Karpas-422 (cell line): ENCODE measurements at regions not wholly inside any gene's neighbourhood (a gene's known extent, or its start where the extent isn't known, plus 50 kb on each side); places are given as distances from the start of the nearest gene placed in this dataset.
"Not testable (repeated sequence)": the region's sequence is repeated elsewhere in the genome, so short reads cannot be mapped to it uniquely, and the experiment has no call there.

Experiments
- DNase-seq: peaks from one replicate; pipeline ENCODE4 v3.0.0-alpha.2; 2015
- H2AFZ ChIP-seq: fragments of 200-600 bp; sonication (generic); 2 replicates; pipeline ENCODE4 v1.6.1; 2014; ENCODE audit warnings: antibody characterized with exemption, low read length, mixed read lengths
- H3K27ac ChIP-seq: fragments of 200-600 bp; sonication (generic); 2 replicates; pipeline ENCODE4 v1.5.1; 2014; ENCODE audit warnings: mild to moderate bottlenecking, low read length, moderate library complexity
- H3K27me3 ChIP-seq: fragments of 200-600 bp; sonication (generic); 2 replicates; pipeline ENCODE4 v1.6.1; 2014; ENCODE audit warnings: low read length, mixed read lengths
- H3K36me3 ChIP-seq: fragments of 200-600 bp; sonication (generic); 2 replicates; pipeline ENCODE4 v1.6.1; 2014; ENCODE audit warnings: low read length, mixed read lengths; ENCODE audit not compliant: insufficient read depth
- H3K4me1 ChIP-seq: fragments of 200-600 bp; sonication (generic); 2 replicates; pipeline ENCODE4 v1.6.1; 2014; ENCODE audit warnings: mild to moderate bottlenecking, low read length, mixed read lengths
- H3K4me2 ChIP-seq: fragments of 200-600 bp; sonication (generic); 2 replicates; pipeline ENCODE4 v1.6.1; 2014; ENCODE audit warnings: low read length, low read depth, mild to moderate bottlenecking; ENCODE audit not compliant: poor library complexity, severe bottlenecking
- H3K4me3 ChIP-seq: fragments of 200-600 bp; sonication (generic); 2 replicates; pipeline ENCODE4 v1.5.1; 2014; ENCODE audit warnings: mild to moderate bottlenecking, antibody characterized with exemption, low read length, mixed read lengths
- H3K79me2 ChIP-seq: fragments of 200-600 bp; sonication (generic); 2 replicates; pipeline ENCODE4 v1.6.1; 2014; ENCODE audit warnings: mild to moderate bottlenecking, low read length, mixed read lengths
- H3K9ac ChIP-seq: fragments of 200-600 bp; sonication (generic); 2 replicates; pipeline ENCODE4 v1.6.0; 2014; ENCODE audit warnings: low read length
- H3K9me2 ChIP-seq: fragments of 200-600 bp; sonication (generic), shearing (Covaris generic); replicated peaks from 2 replicates; pipeline ENCODE4 v1.6.0; 2014; ENCODE audit warnings: mild to moderate bottlenecking, low read length, moderate library complexity; ENCODE audit not compliant: insufficient read depth
- H3K9me3 ChIP-seq: fragments of 300-700, 200-600 bp; sonication (generic); 2 replicates; pipeline ENCODE4 v1.6.1; 2014; ENCODE audit warnings: low read length, mixed read lengths
- H4K20me1 ChIP-seq: fragments of 200-600 bp; sonication (generic); 2 replicates; pipeline ENCODE4 v1.6.1; 2014; ENCODE audit warnings: mild to moderate bottlenecking, antibody characterized with exemption, low read length, low read depth; ENCODE audit not compliant: insufficient read depth

DNA sequence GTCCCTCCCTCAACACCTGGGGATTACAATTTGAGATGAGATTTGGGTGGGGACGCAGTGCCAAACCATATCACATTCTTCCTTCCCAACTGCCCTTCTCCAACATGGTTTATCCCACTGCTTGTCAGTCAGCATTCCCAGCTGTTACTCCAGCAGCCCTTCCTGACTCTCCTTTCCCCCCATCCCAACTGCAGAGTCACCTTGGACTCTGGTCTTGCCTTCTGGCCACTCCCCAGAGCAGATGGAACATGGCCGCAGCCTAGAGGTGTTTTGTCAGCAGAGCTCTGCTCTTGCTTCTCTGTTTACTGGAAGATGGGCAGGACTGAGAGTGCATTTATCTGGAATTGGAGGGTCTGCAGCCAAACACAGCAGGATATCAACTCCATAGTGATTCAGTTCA is 51.2 kb upstream of the MEX3C start:
- H3K9me3 ChIP-seq = no peaks in the 10 kb centered on the region
- H3K36me3 ChIP-seq = no peaks in the 10 kb centered on the region
- no peak overlapping the region for H3K9ac ChIP-seq
- peaks cover 18% of the 10 kb centered on the region for H3K4me1 ChIP-seq
- H3K4me2 ChIP-seq = no peak overlapping the region
- H3K9me2 ChIP-seq = no peaks in the 10 kb centered on the region
- H2AFZ ChIP-seq = no peak overlapping the region
- no peaks in the 10 kb centered on the region for H3K79me2 ChIP-seq
- H3K4me3 ChIP-seq = no peak overlapping the region
- H4K20me1 ChIP-seq = no peaks in the 10 kb centered on the region
- H3K27me3 ChIP-seq = no peaks in the 10 kb centered on the region
- H3K27ac ChIP-seq = no peak overlapping the region
- no peak for DNase-seq

DNA sequence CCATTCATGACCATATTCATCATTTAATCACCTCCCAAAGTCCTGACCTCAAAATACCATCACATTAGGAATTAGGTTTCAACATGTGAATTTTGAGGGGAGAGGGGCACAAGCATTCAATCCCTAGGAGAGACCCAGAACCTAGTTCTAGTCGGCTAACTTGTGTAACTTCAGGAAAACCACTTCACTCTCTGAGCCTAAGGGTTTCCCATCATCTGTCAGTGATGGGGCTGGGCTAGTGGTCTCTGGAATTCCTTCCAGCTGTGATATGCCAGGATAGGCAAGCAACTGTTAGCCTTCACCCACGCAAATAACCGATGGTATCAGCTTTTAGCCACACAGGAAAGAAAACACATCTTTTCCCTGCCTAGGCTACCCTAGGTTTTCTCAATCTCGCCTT is 52.5 kb upstream of the MEX3C start:
- H4K20me1 ChIP-seq = no peaks in the 10 kb centered on the region
- peaks cover 18% of the 10 kb centered on the region for H3K4me1 ChIP-seq

DNA sequence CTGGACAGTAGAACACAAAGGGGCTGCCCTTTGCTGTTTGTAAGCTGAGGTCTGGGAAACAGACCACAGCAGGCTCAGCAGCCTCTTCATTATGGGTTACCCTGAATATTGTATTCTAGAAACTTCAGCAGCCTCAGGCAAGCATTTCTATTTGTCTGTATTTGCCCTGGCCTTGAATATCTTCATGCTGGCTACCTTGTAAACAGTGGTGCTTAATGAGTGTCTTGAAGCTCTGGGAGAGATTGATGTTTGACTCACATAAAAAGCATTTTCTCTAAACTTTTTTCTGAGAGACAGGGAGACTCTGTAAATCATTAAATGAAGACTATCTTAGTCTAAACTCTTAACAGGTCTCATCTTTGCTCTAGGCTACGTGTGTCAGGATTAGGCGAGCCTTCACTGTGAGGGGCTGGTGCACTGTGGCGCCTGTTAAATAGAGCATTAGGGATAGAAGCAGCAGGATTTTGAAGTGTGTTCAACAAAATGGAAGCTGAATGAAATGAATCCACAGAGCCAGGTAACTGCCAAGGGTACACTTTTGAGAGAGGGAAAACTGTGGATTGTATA is 53.1 kb upstream of the MEX3C start:
- Histone ChIP-seq H3K4me3 (no peak overlapping the region), H3K9ac (no peak overlapping the region), H3K79me2 (no peaks in the 10 kb centered on the region), H3K4me1 (peaks cover 18% of the 10 kb centered on the region), H2AFZ (no peak overlapping the region), H3K27ac (no peak overlapping the region), H3K4me2 (no peak overlapping the region), H3K27me3 (no peaks in the 10 kb centered on the region), H4K20me1 (no peaks in the 10 kb centered on the region), H3K9me3 (no peaks in the 10 kb centered on the region), H3K9me2 (no peaks in the 10 kb centered on the region), H3K36me3 (no peaks in the 10 kb centered on the region)
- no peak for DNase-seq

More for the DNA sequence above, 52.5 kb upstream of the MEX3C start:
- no peak overlapping the region for H3K27ac ChIP-seq
- no peak overlapping the region for H2AFZ ChIP-seq
- no peak overlapping the region for H3K4me3 ChIP-seq
- no peak overlapping the region for H3K4me2 ChIP-seq
- no peak overlapping the region for H3K9ac ChIP-seq
- no peaks in the 10 kb centered on the region for H3K9me3 ChIP-seq
- H3K27me3 ChIP-seq = no peaks in the 10 kb centered on the region
- no peaks in the 10 kb centered on the region for H3K79me2 ChIP-seq
- DNase-seq = no peak
- no peaks in the 10 kb centered on the region for H3K9me2 ChIP-seq
- no peaks in the 10 kb centered on the region for H3K36me3 ChIP-seq

GRCh38 chr18:51251625-51252024 is 54.1 kb upstream of the MEX3C start:
- DNase-seq = peak; percentile 89
- Histone ChIP-seq H3K27ac (peak overlapping the region; percentile 50; the same call in 1 of the 2 replicates), H3K79me2 (no peaks in the 10 kb centered on the region), H3K4me3 (no peak overlapping the region), H3K36me3 (no peaks in the 10 kb centered on the region), H3K9ac (no peak overlapping the region), H3K27me3 (no peaks in the 10 kb centered on the region), H3K9me3 (no peaks in the 10 kb centered on the region), H4K20me1 (no peaks in the 10 kb centered on the region), H3K4me2 (peak overlapping the region; percentile 44), H2AFZ (no peak overlapping the region), H3K9me2 (no peaks in the 10 kb centered on the region), H3K4me1 (peaks cover 18% of the 10 kb centered on the region)

DNA sequence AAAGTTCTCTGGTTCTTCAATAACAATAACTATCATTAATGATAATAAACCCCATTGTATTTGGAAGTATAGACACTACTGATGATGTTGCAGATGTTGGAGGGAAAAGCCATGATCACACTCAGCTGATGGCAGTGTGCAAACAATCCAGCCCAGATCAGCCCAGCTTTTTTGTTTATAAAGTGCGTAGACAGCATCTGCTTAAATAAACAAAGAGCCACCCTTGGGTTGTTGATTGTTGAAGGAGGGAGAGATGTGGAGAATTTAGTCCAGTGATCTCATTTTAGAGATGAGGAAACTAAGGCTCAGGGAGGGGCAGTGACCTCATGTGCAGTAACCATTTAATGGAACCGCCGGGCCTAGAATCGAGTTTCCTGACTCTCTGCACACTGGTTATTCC is 56.0 kb upstream of the MEX3C start:
- Histone ChIP-seq H3K27me3 (no peaks in the 10 kb centered on the region), H3K9ac (no peak overlapping the region), H3K4me3 (no peak overlapping the region), H3K27ac (no peak overlapping the region), H3K4me1 (peaks cover 18% of the 10 kb centered on the region), H4K20me1 (no peaks in the 10 kb centered on the region), H3K9me3 (no peaks in the 10 kb centered on the region), H3K4me2 (no peak overlapping the region), H3K79me2 (no peaks in the 10 kb centered on the region), H3K9me2 (no peaks in the 10 kb centered on the region), H2AFZ (no peak overlapping the region), H3K36me3 (no peaks in the 10 kb centered on the region)
- DNase-seq = no peak

GRCh38 chr18:51255693-51256092 is 58.2 kb upstream of the MEX3C start:
- Histone ChIP-seq H3K36me3 (no peaks in the 10 kb centered on the region), H3K9me3 (no peaks in the 10 kb centered on the region), H3K79me2 (no peaks in the 10 kb centered on the region), H4K20me1 (no peaks in the 10 kb centered on the region), H3K9ac (no peak overlapping the region), H3K27me3 (no peaks in the 10 kb centered on the region), H3K4me2 (no peak overlapping the region), H3K27ac (no peak overlapping the region), H3K4me3 (no peak overlapping the region), H2AFZ (no peak overlapping the region), H3K4me1 (peaks cover 15% of the 10 kb centered on the region), H3K9me2 (no peaks in the 10 kb centered on the region)
- DNase-seq = no peak

- no peaks in the 10 kb centered on the region for H3K9me3 ChIP-seq
- H3K27ac ChIP-seq = no peak overlapping the region
Measured at GRCh38 chr18:51257150-51257549, 59.7 kb upstream of the MEX3C start.

GRCh38 chr18:51260118-51260517 is 62.6 kb upstream of the MEX3C start:
- no peaks in the 10 kb centered on the region for H3K27me3 ChIP-seq
- H4K20me1 ChIP-seq = no peaks in the 10 kb centered on the region
- no peak for DNase-seq
- no peaks in the 10 kb centered on the region for H3K9me2 ChIP-seq
- H2AFZ ChIP-seq = no peak overlapping the region
- no peak overlapping the region for H3K27ac ChIP-seq
- no peaks in the 10 kb centered on the region for H3K4me1 ChIP-seq
- H3K79me2 ChIP-seq = no peaks in the 10 kb centered on the region
- no peak overlapping the region for H3K9ac ChIP-seq
- no peaks in the 10 kb centered on the region for H3K36me3 ChIP-seq
- no peak overlapping the region for H3K4me2 ChIP-seq
- H3K9me3 ChIP-seq = no peaks in the 10 kb centered on the region
- H3K4me3 ChIP-seq = no peak overlapping the region

More at GRCh38 chr18:51257150-51257549, 59.7 kb upstream of the MEX3C start:
- no peak for DNase-seq
- Histone ChIP-seq H3K36me3 (no peaks in the 10 kb centered on the region), H3K9me2 (no peaks in the 10 kb centered on the region), H3K27me3 (no peaks in the 10 kb centered on the region), H3K4me2 (no peak overlapping the region), H2AFZ (no peak overlapping the region), H3K4me3 (no peak overlapping the region), H4K20me1 (no peaks in the 10 kb centered on the region), H3K79me2 (no peaks in the 10 kb centered on the region), H3K4me1 (peaks cover under 1% of the 10 kb centered on the region), H3K9ac (no peak overlapping the region)

- H3K4me2 ChIP-seq, H3K4me1 ChIP-seq, H3K9ac ChIP-seq, DNase-seq, H3K79me2 ChIP-seq, H3K4me3 ChIP-seq, H3K9me3 ChIP-seq, H3K27me3 ChIP-seq, H3K9me2 ChIP-seq, H4K20me1 ChIP-seq, H3K27ac ChIP-seq, H2AFZ ChIP-seq, H3K36me3 ChIP-seq: not testable (repeated sequence)
Measured at GRCh38 chr18:51266077-51266476, 68.6 kb upstream of the MEX3C start.
